EL (cell line): ENCODE measurements at regions not wholly inside any gene's neighbourhood (a gene's known extent, or its start where the extent isn't known, plus 50 kb on each side); places are given as distances from the start of the nearest gene placed in this dataset.

Experiments
- DNase-seq: peaks from one replicate; pipeline ENCODE4 v3.0.0-alpha.2; 2016

DNA sequence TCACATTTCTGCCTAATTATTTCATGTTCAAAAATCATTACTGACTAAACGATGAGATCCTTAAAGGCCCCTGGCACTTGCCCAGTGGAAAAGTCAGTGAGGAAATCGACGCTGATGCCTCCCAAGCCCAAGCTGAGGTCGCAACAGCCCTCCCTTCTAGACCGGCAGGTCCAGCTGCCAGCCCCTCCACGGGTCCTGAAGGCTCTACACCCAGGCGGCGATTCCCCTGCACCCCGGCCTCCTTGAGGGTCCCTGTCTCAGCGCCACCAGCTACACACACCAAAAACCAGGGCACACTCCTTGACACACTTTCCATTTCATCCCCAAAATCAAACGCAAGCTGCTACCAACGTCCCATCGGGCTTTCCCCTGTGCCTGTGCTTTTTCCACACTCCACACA, 200.1 kb upstream of the RNF32 start:
- no peak for DNase-seq

DNA sequence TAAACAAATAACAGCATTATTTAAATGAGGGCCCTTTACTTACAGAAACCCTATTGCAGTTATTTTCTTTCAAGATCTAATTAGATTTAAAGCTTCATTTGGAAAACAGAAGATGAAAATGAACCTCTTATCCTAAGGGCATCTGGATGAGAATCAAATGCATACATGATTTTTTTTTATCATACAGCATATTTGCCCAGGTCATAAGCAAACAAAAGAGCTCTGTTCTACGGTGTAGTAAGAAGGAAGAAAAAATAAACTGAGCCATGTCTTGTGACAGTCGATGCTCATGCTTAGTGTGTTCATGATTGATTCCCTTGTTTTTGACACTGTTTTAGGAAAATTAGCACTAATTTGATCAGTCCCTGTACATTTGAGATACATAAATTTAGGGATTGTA, 202.6 kb upstream of the RNF32 start:
- DNase-seq: no peak

DNA sequence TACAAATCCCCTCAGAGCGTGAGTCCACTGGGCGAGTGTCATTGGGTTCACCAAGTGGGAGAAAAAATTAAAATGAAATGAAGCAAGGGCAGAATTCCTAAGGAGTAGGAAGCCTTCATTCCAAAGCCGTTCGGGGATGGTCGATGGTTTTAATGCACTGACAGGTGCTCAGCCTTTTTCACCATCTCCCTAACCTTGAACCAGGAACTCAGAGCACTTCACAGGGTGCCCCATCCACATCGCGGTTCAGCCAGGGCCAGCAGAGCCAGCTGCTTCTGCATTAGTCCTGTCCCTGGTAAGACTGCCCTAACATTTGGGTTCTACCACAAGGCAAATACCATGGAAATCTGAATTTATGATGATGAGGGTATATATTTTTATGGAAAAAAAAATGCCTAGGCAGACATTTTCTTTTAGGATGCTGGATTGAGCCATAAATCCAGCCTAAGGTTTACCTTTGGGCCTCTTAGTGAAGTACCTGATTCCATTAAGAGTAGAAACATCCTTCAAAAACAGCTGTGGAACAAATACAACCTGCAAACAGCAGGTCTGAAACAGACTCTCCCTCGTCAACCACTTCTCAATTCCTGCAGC, 203.5 kb upstream of the RNF32 start:
- no peak for DNase-seq

DNA sequence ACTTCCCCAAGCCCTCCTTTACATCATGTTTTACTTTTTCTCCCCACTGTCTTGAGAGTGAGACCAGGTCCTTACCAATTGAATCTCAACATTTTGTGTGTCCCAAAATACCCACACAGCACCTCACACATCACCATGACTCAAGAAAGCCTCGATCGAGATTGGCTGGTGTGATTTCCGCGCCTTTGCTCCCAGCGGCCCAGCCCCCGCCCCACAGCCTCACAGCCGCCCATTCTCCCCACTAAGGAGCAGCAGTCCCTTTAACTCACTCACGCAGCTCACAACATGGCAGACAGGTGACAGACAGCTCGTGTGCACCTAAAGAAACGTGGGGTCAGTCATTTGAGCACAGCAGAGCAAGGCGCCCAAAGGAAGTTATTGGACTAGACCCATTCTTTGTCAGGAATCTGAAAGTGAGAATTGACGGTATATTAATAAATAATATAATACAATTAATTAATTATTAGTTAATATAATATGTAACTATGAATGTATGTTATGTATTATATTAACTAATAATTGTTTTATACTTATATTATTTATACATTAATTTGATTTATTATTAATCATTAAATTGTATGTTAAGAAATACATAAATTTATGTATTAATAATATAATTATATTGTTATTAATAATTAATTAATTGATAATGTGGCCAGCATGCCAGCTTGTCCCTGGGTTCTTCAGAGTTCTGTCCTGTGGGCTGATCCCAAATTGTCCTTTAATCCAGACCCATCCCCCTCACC, 204.9 kb upstream of the RNF32 start:
- no peak for DNase-seq

DNA sequence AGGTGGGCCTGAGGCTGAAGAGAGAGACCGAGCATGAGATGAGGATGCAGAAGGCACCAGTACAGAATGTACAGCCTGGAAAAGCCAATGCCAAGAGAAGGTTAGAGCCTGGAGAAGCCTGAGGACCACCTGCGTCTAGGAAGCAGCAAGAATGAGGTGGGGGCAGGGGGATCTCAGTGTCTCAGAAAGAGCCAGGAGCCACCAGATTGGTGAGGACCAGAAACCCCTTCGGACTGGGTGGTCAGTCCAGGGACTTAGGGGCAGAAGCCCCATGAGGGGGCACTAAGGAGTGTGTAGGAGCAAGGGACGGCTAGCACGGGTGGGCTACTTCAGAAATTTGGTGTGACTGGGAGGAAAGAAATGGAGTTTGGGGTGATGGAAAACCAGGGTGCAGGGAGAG, 205.9 kb upstream of the RNF32 start:
- no peak for DNase-seq

DNA sequence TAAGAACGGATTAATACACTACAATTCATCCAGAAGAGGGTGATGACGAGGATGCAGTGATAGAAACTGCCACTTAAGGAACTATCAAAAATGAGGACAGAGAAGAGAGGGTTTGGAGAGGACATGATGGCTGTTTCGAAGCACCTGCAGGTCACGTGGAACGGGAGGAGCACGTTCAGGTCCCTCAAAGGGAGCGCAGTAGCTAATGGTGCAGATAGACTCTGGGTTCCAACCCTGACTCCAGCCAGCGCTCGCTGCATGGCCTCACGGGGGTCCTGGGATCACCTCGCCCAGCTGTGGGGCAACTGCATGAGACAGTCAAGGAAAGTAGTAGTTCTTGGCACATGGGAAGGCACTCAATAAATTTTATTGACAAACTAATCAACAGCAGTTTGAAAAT, 208.6 kb upstream of the RNF32 start:
- no peak for DNase-seq

DNA sequence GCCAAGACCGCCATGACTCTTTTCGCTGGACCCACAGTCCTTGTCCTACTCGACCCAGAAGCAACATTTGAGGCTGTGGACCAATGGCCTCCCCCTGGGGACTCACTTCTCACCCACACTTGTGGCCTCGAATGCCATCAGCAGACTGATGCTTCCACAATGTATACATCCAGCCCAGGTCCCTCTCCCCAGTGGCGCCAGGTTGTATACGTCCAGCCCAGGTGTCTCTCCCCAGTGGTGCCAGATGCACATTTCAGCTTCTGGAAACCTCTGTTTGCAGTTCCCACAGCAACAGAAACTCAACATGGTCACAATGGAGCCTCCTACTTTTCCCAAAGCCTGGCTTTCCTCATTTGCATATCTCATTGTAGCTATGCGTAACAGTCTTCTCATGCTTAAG, 210.5 kb upstream of the RNF32 start:
- no peak for DNase-seq

DNA sequence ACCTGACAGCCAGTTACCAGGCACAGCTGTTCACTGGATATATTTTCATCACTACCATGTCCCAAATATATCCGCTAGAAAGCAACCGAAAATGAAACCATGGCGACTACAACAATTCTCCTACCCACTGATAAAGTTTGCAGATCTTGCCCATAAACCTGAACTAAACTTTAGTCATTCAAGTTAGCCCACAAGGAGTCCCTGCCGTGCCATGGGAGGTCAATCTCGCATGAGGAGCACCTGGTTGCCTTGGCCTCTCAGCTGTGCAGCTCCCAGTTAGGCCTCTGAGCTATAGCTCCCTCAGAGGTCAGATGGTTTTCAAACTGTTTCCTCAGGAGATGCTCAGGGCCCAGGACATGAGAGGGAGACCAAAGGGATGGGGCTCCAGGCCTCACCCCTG, 211.1 kb upstream of the RNF32 start:
- DNase-seq: no peak

DNA sequence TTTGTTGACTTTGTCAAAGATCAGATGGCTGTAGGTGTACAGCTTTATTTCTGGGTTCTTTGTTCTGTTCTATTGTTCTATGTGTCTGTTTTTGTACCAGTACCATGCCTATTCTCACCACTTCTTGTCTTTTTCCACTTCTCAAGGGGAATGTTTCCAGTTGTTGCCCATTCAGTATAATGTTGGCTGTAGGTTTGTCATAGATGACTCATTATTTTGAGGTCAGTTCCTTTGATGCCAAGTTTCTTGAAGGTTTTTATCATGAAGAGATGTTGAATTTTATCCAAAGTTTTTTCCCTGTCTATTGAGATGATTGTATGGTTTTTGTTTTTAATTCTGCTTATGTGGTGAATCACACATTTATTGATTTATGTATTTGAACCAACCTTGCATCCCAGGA, 216.7 kb upstream of the RNF32 start:
- DNase-seq: no peak

DNA sequence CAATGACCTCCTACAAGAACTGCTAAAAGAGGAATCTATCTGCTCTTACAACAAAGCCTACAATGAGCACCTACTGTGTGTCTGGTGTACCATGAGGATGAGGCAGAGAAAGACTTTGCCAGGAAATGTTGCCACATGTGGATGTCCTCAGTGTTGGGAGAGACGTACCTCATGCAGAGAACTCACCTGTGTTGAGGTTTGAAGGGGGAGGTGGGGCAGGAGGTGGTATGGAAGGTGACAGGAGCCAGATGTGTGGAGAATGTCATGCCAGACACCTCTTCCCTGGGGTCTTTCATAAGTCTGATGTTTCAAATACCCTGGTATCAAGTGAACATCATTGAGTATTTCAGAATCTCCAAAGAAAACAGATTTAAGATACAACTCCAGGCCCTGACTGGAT, 220.1 kb upstream of the RNF32 start:
- no peak for DNase-seq

DNA sequence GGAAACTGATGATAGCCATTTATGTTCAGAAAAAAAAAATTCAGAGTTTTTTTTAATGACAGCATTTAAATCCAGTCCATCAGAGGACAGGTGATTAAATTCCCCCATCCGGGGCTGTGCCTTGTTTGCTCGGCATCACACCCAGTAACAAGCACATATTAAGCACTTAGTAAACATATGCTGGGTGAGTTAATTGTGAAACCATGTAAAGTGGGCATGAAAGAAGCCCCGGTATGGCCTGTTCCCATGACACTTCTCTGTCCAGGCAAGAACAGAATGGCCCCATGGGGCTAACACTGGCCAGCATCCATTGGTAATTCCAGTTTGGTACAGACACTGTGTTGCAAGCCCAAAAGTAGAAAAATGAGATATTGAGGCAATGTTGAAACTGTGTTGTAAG, 220.8 kb upstream of the RNF32 start:
- DNase-seq: no peak

DNA sequence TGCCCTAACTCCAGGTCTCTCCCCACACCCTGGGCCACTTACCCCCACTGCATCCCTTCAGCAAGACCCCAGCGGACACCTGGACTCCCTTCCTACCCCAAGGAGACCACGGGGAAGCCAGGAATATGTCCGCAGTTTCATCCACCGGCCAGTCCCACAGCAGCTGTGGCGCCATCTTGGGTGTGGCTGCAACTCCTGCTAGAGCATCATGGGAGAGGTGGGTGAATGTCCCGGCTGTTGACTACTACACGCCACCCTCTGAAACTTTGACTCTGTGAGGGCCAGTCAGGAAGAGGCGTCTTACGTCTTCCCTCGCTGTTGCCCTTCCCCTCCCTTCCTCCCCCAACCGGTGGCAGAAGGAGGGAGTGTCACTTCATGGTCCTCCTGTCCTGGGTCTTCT, 238.3 kb upstream of the RNF32 start:
- no peak for DNase-seq

DNA sequence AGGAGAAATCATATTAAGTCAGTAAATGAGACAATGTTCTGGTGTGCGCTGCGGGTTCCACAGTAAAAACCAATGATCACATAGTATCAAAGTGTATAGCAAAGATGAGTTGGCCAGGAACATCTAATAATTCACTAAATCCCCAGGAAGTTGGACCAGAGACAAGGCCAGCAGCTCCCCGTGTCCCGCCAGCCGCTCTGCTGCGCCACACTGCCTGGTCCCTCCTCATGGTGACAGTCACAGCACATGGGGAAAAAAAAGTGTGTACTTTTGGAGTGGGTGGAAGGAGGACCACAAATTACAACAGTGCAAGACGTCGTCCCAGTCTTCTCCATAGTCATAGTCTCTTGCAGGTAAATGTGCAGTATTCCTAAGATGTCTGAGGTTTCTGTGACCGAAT, 239.0 kb upstream of the RNF32 start:
- DNase-seq: no peak

DNA sequence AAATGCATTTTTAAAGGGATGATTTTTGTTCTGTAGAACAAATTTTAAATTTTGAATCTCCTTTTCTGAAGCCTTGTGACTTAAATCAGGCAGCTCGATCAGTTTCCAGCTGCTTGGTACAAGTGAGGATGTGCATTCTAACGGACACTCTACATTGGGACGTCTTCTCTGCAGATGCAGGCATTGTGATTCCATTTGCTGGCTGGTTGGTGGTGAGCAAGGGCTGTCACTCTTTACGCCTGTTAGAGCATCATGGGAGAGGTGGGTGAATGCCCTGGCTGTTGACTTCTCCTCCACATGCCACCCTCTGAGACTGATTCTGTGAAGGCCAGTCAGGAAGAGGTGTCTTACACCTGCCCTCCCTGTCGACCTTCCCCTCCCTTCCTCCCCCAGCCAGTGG, 240.5 kb upstream of the RNF32 start:
- no peak for DNase-seq

DNA sequence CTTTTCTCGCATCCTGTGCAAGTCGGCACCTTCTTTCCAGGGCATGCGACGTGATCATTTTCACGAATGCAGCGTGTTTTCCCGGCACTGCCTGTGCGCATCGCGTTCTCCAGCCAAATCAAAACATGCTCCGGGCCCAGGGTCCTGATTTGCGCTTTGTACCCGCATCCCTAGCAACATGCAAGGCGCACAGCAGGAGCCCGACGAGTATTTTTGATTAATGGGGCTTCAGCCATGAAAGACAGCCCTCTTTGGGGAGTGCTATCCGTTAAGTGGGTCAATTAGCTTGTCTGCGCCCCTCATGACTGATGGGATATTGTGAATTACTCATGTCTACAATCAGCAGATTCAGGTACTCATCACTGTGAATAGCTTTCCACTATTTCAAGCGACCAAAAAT, 243.3 kb upstream of the RNF32 start:
- no peak for DNase-seq

DNA sequence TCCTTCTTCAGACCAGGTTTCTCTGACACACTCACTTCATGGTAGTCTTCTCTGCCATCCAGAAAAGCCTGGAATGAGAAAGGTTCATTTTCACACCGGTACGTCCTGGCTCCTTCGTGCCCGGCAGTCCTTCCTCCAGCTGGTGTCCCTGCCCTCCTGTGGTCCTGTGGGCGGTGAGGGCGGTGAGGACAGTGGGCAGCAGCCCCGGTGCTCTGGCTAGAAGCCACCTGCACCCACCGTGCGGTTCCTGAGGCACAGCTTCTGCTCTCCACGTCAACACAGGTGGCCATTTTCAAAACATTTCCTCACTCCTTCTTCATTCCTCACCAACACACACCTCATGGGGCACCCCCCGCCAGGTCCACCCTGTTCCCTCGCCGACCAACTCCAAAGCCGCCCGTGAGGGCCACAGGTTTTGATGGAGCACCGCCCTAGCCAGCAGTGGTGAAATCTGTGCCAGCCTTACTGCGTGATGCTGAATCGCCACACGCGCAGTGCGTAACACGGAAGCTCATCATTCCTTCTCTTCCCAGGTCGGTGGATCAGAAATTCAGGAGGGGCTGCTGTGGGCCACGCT, 251.4 kb upstream of the RNF32 start:
- DNase-seq: no peak

DNA sequence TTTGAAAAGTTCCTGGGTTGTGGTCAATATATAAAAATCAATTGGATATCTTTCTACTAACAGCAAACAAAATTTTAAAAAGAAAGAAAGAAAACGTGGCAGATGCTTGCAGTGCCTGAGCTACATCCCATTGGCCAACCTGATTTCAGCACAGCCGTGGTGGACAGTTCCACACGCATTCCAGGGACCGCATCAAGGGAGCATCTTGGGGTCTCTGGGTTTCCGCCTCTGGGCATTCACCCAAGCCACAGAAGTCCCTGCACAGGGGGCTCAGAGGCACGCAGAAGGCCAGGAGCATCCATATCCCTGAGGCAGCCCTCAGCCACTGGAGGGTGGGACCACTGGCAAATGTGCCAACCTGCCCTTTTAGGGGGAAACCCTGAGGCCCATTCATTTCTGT, 254.5 kb upstream of the RNF32 start:
- no peak for DNase-seq

DNA sequence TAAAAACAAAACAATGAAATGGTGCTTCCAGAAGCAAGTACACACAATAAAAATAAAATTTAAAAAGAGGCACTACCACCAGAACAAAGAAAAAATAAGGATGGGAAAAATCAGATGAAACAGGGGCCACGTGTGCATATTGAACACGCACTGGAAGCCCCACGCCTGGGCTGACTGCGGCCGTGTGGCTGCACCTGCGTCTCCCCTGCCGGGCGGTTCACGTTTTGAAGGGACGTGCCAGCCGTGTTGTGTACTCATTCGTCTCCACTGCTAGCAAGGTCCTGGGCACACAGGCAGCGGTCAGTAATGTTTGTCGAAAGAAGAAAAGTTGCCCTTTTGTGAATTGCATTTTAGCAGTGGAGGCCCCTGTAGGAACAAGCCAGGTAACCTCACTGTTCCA, 255.9 kb upstream of the RNF32 start:
- DNase-seq: no peak

DNA sequence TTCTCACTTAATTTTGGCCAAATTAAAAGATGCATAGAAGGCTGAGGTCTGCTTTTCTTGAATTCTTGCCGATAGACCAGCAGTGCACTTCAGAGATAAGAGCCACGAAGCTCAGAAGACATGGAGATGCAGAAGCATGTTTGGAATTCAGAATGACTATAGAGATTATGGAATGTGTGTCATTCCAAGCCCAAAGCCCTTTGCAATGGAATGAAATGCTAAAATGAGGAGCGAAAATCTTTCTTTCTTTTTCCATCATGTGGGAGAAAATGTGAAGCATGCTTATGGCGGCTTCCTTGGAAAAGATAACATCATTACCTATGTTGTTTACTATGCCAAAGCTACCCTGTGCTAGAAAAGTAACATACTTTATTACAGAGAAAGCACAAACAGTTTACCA, 257.0 kb upstream of the RNF32 start:
- DNase-seq: no peak

DNA sequence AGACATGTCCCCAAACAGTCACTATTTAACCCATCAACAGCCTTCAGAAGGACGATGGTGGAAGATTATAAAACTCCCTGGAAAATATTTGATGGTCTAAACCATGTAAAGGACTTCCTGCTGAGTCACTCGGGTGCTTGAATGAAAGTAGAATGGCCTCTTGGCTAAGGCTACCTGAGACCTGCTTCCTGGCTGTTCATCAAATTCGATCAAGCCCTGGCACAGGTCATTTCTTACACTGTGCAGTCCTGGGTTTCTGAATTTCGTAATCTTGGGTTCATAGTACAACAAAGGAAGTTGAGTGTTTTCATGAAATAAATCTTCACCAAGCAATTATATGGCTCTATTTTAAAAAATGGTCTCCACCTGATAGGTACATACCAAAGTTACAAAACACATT, 260.3 kb upstream of the RNF32 start:
- DNase-seq: no peak

DNA sequence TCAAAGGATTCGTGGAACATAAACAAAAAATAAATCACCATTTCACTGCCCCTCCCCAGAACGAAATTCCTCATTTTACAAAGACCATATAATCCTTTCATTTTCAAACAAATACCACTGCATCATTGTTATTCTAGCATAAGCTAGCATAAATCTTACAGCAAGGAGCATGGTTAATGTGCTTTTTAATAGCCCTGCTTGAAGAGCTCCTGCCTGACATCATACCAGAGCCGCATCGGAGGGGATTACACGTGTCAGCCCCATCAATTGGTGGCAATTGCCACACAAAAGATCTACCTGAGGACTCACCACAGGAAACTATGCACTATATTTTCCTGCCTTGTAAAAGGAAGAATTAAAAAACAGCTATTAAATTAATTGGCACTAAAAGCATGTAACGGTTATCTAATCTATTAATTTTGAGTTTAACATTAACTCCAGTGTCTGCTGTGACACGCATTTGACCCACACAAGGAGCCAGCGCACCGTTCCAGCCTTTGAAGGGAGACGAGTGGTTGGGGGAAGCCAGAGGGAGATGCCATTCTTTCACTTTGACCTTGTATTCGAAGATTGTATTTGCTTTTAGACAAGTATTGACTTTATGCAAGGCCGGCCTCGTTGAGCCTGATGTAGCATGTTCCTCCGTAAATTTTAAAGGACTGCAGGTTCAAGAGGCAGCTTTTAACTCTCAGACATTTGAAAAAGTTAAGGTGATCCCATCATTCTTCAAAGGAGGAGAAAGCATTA, 261.1 kb upstream of the RNF32 start:
- no peak for DNase-seq

DNA sequence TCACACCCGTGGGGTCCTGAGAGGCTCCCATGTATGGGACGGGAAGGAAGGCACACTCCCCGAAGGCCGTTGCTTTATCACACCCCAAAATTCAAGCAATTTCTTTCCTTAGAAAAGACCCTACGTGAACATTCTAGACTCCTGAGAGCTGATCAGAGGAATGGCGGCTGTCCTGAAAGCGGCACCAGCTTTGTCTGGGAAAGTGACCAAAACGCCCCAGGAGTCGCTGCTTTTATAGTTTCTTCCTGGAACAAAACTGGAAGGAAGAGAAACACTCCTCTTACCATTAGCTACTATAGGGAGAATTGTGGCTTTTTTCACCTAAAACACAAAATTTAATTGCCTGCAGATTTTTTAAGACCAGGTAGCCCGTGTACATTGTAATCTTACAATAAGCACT, 261.8 kb upstream of the RNF32 start:
- DNase-seq: no peak

DNA sequence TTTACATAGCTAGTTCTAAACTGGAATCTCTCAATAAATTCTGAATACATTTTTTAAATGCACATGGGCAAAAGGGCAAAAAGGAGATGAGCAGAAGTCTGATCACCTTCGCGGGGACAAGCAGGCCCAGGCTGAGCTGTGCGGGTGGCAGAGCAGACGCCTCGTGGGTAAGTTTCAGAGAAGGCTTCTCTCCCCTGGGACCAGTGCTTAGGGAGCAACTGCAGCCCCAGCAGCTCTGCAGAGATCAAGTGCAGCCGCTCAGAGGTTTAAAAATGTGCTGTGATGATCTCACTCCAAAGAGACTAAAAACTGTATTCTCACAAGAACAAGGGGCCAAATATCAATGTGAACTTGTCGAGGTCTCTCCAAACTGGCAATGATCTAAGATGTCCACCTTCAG, 264.3 kb upstream of the RNF32 start:
- no peak for DNase-seq

DNA sequence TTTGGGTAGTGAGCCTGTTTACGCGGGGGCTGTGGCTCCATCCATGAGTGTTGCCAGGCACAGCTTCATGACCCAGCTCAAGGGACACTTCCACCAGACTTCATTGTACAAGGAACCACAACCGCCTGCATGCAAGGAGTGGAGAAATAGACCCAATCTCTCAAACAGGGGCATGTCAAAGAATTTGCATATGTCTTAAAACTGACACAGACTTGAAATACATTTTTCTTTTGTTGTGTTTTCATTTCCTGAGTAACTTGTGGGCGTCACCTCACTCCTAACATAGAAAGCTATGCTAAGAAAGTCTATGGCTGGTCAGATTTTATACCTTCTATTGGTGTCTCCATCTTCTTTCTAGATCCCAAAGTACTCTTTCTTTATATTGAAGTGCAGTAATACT, 266.2 kb upstream of the RNF32 start:
- DNase-seq: no peak
